ENCODE measurements at regions not wholly inside any gene's neighbourhood (a gene's known extent, or its start where the extent isn't known, plus 50 kb on each side); places are given as distances from the start of the nearest gene placed in this dataset.

DNA sequence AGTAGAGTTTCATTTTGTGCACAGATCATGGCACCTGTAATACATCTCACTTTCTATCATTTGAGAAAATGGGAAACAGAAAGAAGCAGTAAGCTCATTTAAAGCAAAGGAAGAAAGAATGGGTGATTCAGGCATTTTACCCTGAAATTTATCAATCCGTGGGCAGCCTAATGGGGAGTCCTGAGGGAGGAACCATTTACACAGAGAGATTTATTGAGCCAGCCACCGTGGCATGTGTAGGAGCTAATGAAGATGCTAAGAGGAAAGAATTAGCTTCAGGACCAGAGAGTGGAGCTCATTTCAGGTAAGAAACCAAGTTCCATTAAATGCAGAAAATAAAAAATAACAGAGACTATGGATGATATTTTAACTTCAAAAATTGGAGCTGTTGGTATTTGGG, 443.4 kb upstream of the COBL start:
- no peak for DNase-seq

- no peak for DNase-seq
Observed at GRCh38 chr7:51757960-51758359, 441.4 kb upstream of the COBL start.

- DNase-seq: no peak
Observed at GRCh38 chr7:51732951-51733350, 416.3 kb upstream of the COBL start.

- DNase-seq: no peak
Observed at GRCh38 chr7:51732116-51732515, 415.5 kb upstream of the COBL start.

DNA sequence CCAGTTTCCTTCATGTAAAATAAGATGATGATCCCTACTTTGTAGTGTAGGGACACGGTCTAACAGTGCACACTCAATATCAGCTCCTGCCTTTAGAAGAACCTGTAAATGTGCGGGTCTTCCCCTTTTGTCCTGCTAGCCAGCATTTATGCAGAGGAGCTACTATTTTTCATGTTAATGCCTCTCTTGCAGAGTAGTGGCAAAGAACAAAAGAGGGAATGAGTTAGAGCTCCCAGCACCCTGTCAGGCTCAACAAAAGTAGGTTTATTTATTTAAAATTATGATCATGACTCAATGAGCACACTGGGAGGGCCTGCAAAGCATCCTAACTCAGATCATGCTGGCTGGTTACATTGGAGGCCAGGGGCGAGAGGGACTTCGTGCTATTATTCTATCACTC, 414.5 kb upstream of the COBL start:
- no peak for DNase-seq

- no peak for DNase-seq
Observed at GRCh38 chr7:51727441-51727840, 410.8 kb upstream of the COBL start.

DNA sequence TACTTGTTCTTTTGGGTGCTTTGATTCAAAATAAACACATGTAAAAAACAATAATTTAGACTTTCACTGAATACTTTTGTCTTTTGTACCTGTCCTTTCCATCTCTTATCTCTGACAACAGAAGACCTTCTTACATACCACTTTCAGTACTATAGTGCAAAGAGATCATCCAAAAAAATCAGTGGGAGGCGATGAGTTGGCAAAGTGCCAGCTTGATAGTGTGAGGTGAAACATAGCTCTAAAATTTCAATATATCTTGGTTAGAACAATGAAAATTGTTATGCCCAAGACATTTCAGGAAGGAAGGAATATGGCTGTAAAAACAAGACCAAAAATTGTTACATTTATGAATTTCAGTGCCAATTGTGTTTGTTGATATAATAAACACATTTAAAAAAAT, 390.2 kb upstream of the COBL start:
- DNase-seq: no peak

DNA sequence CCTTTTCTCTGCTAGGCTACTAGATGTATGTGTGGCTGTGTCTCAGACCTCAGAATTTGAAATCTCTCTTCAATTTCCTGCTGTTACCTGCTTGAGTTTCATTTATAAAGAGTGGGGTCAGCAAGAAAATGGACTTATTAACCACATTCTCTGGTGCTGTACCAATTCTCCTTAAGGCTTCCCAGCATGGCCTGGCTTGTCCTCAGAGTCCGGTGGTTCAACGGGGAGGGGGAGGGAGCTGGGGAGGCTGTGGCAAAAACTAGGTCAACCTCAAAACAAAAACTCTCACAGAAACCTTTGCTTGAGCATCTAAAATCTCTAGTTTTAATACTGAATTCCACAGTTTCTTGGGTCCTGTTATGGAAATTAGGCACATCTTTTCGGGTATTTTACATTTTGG, 389.1 kb upstream of the COBL start:
- no peak for DNase-seq

DNA sequence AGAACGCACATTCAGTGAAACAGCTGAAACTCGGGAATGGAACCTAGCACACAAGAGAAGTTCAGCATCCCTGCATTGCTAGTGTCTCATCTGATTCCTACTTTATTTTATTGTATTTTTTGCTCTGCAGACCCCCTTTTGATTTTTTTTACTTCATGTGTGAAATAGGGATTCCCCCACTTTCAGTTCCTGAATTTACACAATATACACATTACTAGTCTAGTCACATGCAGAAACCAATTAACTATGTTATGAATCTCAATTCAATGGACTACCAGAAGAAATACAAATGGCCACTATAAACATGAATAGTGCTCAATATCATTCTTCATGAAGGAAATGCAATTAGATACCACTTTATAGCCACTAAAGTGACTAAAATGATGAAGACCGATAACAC, 386.1 kb upstream of the COBL start:
- no peak for DNase-seq

DNA sequence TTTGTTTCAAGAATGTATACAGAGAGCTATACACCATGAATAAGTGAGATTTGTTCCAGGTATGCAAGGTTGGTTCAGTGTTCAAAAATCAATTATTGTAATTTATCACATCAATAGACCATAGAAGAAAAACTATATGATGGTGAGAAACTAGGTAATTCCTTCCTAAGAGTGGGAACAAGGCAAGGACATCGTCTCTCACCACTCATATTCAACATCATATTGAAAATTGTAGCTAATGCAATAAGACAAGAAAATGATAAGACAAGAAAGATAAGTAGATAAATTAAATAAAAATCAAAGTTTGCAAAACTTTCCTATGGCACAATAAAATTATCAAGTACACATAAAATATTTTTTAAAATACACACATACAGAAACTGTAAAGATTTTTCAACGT, 385.3 kb upstream of the COBL start:
- DNase-seq: no peak

GRCh38 chr7:51700593-51701215, 384.1 kb upstream of the COBL start:
- DNase-seq: no peak

DNA sequence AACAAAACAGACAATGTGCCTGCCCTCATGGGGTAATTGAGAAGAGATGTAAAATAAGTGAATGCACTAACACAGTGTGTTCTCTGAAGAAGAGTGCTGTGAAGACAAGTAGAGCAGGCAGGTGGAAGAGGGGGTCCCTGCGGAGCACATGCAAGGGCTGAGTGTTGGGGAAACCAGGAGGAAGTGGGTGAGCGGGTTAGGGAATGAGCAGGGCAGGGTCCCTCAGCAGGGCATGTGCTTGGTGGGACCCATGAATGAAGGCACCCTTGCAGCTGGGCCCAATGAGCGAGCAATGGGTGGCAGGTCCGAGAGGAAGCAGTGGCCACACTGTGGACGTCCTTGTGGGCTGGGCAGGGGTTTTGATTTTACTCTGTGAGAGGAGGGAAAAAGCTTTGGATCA, 376.6 kb upstream of the COBL start:
- no peak for DNase-seq

DNA sequence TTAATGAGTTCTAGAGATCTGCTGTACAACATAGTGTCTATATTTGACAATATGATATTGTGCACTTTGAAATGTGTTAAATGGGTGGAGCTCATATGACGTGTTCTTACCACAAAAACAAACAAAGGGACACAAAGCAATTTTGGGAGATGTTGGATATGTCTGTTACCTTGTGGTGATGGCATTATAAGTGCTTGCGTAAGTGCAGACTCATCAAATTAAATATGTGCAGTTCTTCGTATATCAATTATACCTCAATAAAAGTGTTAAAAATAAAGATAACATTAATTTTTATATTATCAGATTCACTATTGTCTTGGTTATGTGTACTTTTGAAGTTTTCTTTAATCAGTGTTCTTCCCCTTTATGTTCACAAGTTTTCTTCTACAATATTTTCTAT, 372.9 kb upstream of the COBL start:
- no peak for DNase-seq

DNA sequence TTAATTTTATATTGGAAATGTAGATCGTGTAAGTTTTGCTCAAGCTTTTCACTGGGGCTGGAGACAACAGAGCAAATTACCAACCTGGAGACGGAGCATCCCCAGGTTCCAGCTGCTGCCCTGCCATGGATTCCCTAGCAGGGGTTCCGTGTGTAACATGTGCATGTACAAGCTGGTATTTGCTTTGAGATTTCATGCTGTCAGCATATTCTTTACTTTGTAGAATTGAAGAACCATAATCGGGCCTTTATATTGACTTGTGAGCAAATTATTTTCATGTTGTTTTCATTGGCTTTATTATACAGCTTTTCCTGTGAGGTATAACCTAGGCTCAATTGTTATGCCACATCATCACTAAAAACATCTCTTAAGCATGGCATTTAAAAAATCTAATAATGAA, 369.2 kb upstream of the COBL start:
- no peak for DNase-seq

GRCh38 chr7:51680594-51681399, 364.2 kb upstream of the COBL start:
- no peak for DNase-seq

DNA sequence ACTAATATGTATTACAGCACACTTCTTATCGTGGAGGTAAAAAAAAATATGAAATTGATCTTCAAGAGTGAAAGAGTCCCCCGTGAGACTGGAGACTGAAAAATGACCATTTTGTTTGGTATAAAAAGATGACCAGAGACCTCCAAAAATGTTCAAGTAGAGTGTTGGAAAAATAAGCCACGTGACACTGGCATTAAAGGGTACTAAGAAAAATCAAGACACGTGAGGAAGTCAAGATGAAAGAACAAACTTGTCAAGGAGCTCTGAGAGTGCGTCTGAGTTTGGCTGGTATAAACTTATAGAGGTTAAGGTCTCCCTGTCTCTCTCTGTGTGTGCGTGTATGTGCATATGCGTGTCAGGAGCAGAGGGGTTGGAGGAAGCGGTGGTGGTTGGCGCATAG, 362.7 kb upstream of the COBL start:
- DNase-seq: no peak

GRCh38 chr7:51666751-51667150, 350.1 kb upstream of the COBL start:
- DNase-seq: no peak

GRCh38 chr7:51666266-51666665, 349.7 kb upstream of the COBL start:
- no peak for DNase-seq

GRCh38 chr7:51665045-51665780, 348.6 kb upstream of the COBL start:
- DNase-seq: no peak

GRCh38 chr7:51660516-51660915, 343.9 kb upstream of the COBL start:
- DNase-seq: no peak

DNA sequence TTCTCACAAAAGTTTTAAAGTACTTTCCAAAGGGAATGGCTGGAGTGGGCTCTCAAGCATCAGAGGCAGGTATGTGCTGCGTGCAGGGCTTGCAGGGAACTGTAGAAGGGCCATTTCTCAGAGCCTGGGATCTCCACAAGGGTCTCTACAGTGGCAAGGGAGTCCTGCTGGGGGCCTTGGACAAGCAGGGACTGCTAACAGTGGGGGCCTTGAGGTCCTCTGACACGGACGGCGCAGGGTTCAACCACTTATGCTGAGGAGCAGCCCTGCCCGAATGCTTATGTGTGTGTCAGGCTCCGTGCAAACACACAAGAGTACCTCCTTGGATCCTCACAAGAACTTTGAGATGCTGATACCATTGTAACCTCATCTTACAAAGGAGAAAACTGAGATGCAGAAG, 342.1 kb upstream of the COBL start:
- no peak for DNase-seq

DNA sequence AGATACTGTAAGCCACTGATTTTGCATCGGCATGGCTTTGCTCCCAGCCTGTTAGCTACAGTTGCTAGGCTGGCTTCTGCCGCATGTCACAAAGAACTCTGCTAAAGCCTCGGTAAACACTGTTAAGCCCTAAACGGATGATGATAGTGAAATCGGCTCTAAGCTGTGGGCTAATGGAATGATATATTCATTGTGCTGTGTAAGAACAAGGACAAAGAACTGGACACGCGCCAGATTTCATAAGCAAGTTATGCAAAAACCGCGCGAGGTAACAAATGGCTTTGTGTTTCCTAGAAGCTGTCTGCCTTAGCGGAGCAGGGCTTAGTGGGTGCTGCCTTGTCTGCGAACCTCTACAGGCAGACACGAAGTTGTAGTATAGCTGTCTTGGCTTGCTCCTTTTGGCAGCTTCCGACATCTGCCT, 331.3 kb upstream of the COBL start:
- peak; percentile 0 for DNase-seq

- no peak for DNase-seq
Observed at GRCh38 chr7:51647486-51647885, 330.9 kb upstream of the COBL start.

DNA sequence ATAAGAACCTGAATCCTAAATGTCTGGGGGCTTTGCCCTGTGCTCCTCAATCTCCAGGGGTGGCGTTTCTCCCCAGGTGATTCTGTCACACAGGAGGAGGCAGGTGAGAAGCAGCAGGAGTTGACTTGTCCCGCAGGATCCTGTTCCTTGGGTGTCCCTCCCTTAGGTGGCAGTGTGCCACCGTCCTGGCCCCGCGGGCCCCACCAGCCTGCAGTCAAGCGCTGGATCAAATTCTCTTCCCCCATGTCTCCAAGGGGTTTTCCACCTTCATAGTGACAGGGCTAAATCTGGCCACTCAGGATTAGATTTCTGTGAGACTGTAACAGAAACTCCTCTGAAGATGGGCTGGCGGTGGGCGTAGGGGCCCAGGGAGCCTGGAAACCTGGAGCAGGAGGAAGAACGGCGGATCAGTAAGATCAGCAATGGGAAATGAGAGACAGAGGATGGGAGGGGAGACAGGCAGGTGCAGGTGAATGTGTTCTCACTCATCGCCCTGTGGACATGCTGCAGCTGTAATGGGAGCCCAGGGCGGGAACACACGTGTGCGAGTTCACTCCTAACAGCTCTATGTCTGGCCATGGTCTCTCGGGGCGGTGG, 329.2 kb upstream of the COBL start:
- DNase-seq: no peak

All from fibroblast of skin of right biceps (primary cell).